PC-3 (cell line): ENCODE measurements at regions not wholly inside any gene's neighbourhood (a gene's known extent, or its start where the extent isn't known, plus 50 kb on each side); places are given as distances from the start of the nearest gene placed in this dataset.

Source experiments
- ATAC-seq: fragments of 200-7000 bp; cut with Tn5 transposase; 2 replicates; pipeline ENCODE4 v1.9.1; 2020; ENCODE audit warnings: mild to moderate bottlenecking, moderate library complexity
- BruUV-seq: library from RNA; stranded (reverse); fragments of 400-500 nt; replicated peaks from 2 replicates; lab custom pipeline; 2021; lab: Mats Ljungman, UMichigan
- CTCF ChIA-PET: fragments of 300-600 bp; sonication (Branson Sonifier 250); formaldehyde crosslinking; loops from one replicate; lab custom pipeline; 2022; ENCODE audit warnings: antibody characterized with exemption; lab: Charles Lee
- POLR2A ChIA-PET: fragments of 300-600 bp; sonication (Branson Sonifier 250); formaldehyde crosslinking; loops from one replicate; lab custom pipeline; 2022; ENCODE audit warnings: antibody characterized with exemption; ENCODE audit not compliant: unreplicated experiment; lab: Charles Lee
- DNase-seq: peaks from one replicate; pipeline ENCODE4 v3.0.0-alpha.2; 2015
- H2AFZ ChIP-seq: fragments of 300-600 bp; sonication (generic); 2 replicates; pipeline ENCODE4 v1.6.0; 2016; ENCODE audit warnings: antibody characterized with exemption, low read length
- H3F3A ChIP-seq: fragments of 300-600 bp; sonication (generic); one replicate; pipeline ENCODE4 v1.6.0; 2017; ENCODE audit warnings: antibody characterized with exemption, low read length, control low read depth, mild to moderate bottlenecking; ENCODE audit not compliant: unreplicated experiment
- H3K27ac ChIP-seq: fragments of 300-600 bp; sonication (generic); 2 replicates; pipeline ENCODE4 v1.5.1; 2016; ENCODE audit warnings: mild to moderate bottlenecking, low read length
- H3K27me3 ChIP-seq: fragments of 300-600 bp; sonication (generic); 2 replicates; pipeline ENCODE4 v1.6.1; 2016; ENCODE audit warnings: low read length, mixed read lengths
- H3K36me3 ChIP-seq: fragments of 300-600 bp; sonication (generic); 2 replicates; pipeline ENCODE4 v1.6.1; 2016; ENCODE audit warnings: low read depth, mixed run types, low read length, mixed read lengths
- H3K4me1 ChIP-seq: fragments of 300-600 bp; sonication (generic); 2 replicates; pipeline ENCODE4 v1.5.1; 2016; ENCODE audit warnings: low read length; ENCODE audit not compliant: insufficient read depth
- H3K4me2 ChIP-seq: fragments of 300-600 bp; sonication (generic); 2 replicates; pipeline ENCODE4 v1.6.0; 2016; ENCODE audit warnings: low read length
- H3K4me3 ChIP-seq: fragments of 300-600 bp; sonication (generic); 2 replicates; pipeline ENCODE4 v1.5.1; 2016; ENCODE audit warnings: mild to moderate bottlenecking, low read length, mixed read lengths
- H3K79me2 ChIP-seq: fragments of 300-600 bp; sonication (generic); 2 replicates; pipeline ENCODE4 v1.6.1; 2017; ENCODE audit warnings: low read length, mixed read lengths
- H3K9ac ChIP-seq: fragments of 300-600 bp; sonication (generic); 2 replicates; pipeline ENCODE4 v1.6.0; 2016; ENCODE audit warnings: mild to moderate bottlenecking, low read length
- H3K9me2 ChIP-seq: fragments of 300-600 bp; sonication (generic); replicated peaks from 2 replicates; pipeline ENCODE4 v1.6.1; 2016; ENCODE audit warnings: mixed run types, low read length, mixed read lengths
- H3K9me3 ChIP-seq: fragments of 300-600 bp; sonication (generic); 2 replicates; pipeline ENCODE4 v1.6.1; 2016; ENCODE audit warnings: low read length, mixed read lengths
- H4K20me1 ChIP-seq: fragments of 300-600 bp; sonication (generic); 2 replicates; pipeline ENCODE4 v1.6.1; 2016; ENCODE audit warnings: low read length, mixed read lengths
- CTCF ChIP-seq: fragments of 300-600 bp; sonication (generic); conservative IDR thresholded peaks from 2 replicates; pipeline ENCODE4 v1.5.1; 2017; ENCODE audit warnings: antibody characterized with exemption, low read depth, mild to moderate bottlenecking, low read length
- EZH2 ChIP-seq: fragments of 300-600 bp; sonication (generic); IDR thresholded peaks from one replicate; pipeline ENCODE4 v1.6.1; 2017; ENCODE audit warnings: antibody characterized with exemption, mild to moderate bottlenecking, low read length; ENCODE audit not compliant: unreplicated experiment
- EZH2phosphoT487 ChIP-seq: fragments of 300-600 bp; sonication (generic); IDR thresholded peaks from 2 replicates; pipeline ENCODE4 v1.6.1; 2018; ENCODE audit warnings: mild to moderate bottlenecking, antibody characterized with exemption, low read length, borderline replicate concordance
- intact Hi-C: fragments of 100-400 bp; cut with micrococcal nuclease; formaldehyde crosslinking; loops from 2 replicates; pipeline ENCODE4 v1.9.0; 2023

GRCh38 chr2:122152571-122152970 is 397.1 kb downstream of the TSN start:
- Histone ChIP-seq H3F3A (no peaks in the 10 kb centered on the region), H3K27ac (no peak overlapping the region), H3K4me2 (no peak overlapping the region), H3K4me1 (no peaks in the 10 kb centered on the region), H3K79me2 (no peaks in the 10 kb centered on the region), H3K9me2 (no peaks in the 10 kb centered on the region), H2AFZ (no peak overlapping the region), H3K4me3 (no peak overlapping the region), H4K20me1 (no peaks in the 10 kb centered on the region), H3K27me3 (peaks cover 66% of the 10 kb centered on the region), H3K9ac (no peak overlapping the region), H3K36me3 (no peaks in the 10 kb centered on the region), H3K9me3 (no peaks in the 10 kb centered on the region)
- ChIA-PET CTCF (no interaction called here), POLR2A (no interaction called here)
- intact Hi-C loops: no loop called here
- TF ChIP-seq EZH2phosphoT487 (no peak), CTCF (no peak), EZH2 (no peak)
- DNase-seq: no peak
- BruUV-seq: no TSS peak
- no peak for ATAC-seq

DNA sequence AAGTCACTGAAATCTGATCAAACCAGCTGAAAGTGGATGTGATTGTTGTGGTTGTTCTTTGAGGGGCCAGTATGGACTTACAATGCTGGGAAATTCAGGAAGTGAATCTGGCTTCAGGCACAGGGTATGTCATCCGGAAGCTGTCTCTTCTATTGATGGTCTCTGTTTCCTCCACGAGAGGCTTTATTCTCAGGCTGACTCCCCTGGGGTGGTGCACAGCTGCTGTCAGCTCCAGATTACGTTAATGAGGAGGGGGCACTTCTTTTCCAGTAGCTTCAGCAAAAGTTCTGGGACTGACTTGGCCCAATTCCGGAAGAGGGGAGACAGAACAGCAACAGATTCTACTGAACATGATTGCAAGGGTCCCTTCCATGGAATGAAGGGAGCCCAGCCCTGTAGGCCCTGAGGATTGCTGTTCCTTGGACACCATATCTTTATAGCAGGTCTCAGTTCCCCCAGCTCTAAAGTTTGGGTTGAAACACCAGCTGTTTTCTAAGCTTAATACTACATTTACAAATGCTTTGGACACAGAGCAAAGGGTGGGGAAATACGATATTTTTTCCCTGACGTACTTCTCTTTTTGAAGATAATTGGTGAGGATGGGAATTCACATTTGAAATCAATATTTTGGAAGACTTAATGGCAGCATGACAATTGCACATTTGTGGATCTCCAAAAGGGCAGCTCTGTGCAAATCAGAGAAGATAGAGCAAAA is 400.9 kb downstream of the TSN start:
- no peaks in the 10 kb centered on the region for H3K36me3 ChIP-seq
- TF ChIP-seq EZH2 (no peak), CTCF (no peak), EZH2phosphoT487 (no peak)
- intact Hi-C loops: no loop called here
- no peaks in the 10 kb centered on the region for H3K79me2 ChIP-seq
- ChIA-PET CTCF (no interaction called here), POLR2A (no interaction called here)
- no peak overlapping the region for H3K4me2 ChIP-seq
- no peak overlapping the region for H3K4me3 ChIP-seq
- H3F3A ChIP-seq: no peaks in the 10 kb centered on the region
- no peak overlapping the region for H3K9ac ChIP-seq
- no TSS peak for BruUV-seq
- no peak overlapping the region for H2AFZ ChIP-seq
- H3K9me2 ChIP-seq: no peaks in the 10 kb centered on the region
- no peak overlapping the region for H3K27ac ChIP-seq
- no peak for DNase-seq
- no peaks in the 10 kb centered on the region for H3K9me3 ChIP-seq
- no peaks in the 10 kb centered on the region for H3K4me1 ChIP-seq
- H4K20me1 ChIP-seq: no peaks in the 10 kb centered on the region
- ATAC-seq: no peak
- H3K27me3 ChIP-seq: peaks cover 76% of the 10 kb centered on the region

DNA sequence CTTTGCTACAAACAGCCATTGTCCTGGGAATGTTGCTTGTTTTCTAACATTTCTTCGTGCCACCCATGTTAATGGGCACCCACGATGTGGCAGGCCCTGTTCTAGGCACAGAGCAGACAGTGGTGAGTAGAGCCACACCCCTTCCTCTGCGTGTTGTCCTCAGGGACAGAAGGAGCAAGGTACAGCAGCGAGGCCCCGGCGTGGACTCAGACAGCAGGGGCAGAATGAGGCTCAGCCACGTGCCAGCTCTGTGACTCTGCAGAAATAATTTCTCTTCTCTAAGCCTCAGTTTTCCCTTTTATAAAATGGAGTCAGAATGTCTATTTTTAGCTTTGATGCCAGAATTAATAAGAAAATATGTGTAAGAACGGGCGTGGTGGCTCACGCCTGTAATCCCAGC is 401.7 kb downstream of the TSN start:
- Histone ChIP-seq H3K9me2 (no peaks in the 10 kb centered on the region), H3K27me3 (peaks cover 80% of the 10 kb centered on the region), H3K79me2 (no peaks in the 10 kb centered on the region), H3F3A (no peaks in the 10 kb centered on the region), H4K20me1 (no peaks in the 10 kb centered on the region), H3K4me2 (no peak overlapping the region), H2AFZ (no peak overlapping the region), H3K4me3 (no peak overlapping the region), H3K4me1 (no peaks in the 10 kb centered on the region), H3K36me3 (no peaks in the 10 kb centered on the region), H3K27ac (no peak overlapping the region), H3K9me3 (no peaks in the 10 kb centered on the region), H3K9ac (no peak overlapping the region)
- intact Hi-C loops: no loop called here
- ChIA-PET CTCF (no interaction called here), POLR2A (no interaction called here)
- no TSS peak for BruUV-seq
- no peak for ATAC-seq
- TF ChIP-seq CTCF: no peak
- TF ChIP-seq EZH2phosphoT487: no peak
- TF ChIP-seq EZH2: no peak
- no peak for DNase-seq
